HUES48 (cell line): ENCODE measurements at regions not wholly inside any gene's neighbourhood (a gene's known extent, or its start where the extent isn't known, plus 50 kb on each side); places are given as distances from the start of the nearest gene placed in this dataset.

Source experiments
- H3K27ac ChIP-seq: one replicate; pipeline ENCODE4 v1.7.0; 2013; ENCODE audit warnings: low read depth, low read length, inconsistent platforms
- H3K27me3 ChIP-seq: 2 replicates; pipeline ENCODE4 v1.6.1; 2013; ENCODE audit warnings: mild to moderate bottlenecking, low read length; ENCODE audit not compliant: control insufficient read depth, insufficient read depth
- H3K36me3 ChIP-seq: 2 replicates; pipeline ENCODE4 v1.6.1; 2013; ENCODE audit warnings: low read length; ENCODE audit not compliant: control insufficient read depth, insufficient read depth
- H3K4me1 ChIP-seq: 2 replicates; pipeline ENCODE4 v1.6.1; 2013; ENCODE audit warnings: mild to moderate bottlenecking, low read length; ENCODE audit not compliant: control insufficient read depth, insufficient read depth
- H3K4me3 ChIP-seq: 2 replicates; pipeline ENCODE4 v1.5.1; 2013; ENCODE audit warnings: mild to moderate bottlenecking, low read depth, low read length
- H3K9ac ChIP-seq: 2 replicates; pipeline ENCODE4 v1.6.1; 2013; ENCODE audit warnings: mild to moderate bottlenecking, low read depth, low read length, moderate library complexity
- H3K9me3 ChIP-seq: 2 replicates; pipeline ENCODE4 v1.6.1; 2013; ENCODE audit warnings: low read length; ENCODE audit not compliant: control insufficient read depth, insufficient read depth

DNA sequence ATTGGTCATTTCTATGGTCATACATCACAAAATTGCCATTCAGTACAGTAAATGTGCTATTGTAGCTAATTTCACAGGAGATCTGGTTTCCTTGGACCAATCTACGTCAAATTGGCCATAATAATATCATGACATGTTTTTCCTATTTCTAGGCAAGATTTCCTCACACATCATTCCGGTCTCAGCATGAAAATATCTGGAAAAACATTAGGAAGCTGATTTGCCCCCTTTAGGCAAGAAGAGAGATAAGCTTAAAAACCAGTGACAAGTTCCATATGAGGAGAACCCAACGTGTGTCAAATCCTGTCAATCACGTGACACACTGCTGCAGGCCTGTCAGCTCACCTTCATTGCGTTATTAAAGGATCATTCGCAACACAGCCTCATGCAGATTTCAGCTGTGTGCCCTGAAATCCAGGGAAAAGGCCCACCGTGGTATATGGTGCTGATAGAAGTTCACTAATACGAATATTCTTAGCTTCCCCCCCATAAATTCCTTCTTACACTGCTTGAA, 153.3 kb downstream of the ST8SIA4 start:
- no peaks in the 10 kb centered on the region for H3K27me3 ChIP-seq

GRCh38 chr5:100755435-100755834, 147.6 kb downstream of the ST8SIA4 start:
- Histone ChIP-seq H3K36me3 (no peaks in the 10 kb centered on the region), H3K9ac (no peak overlapping the region), H3K27me3 (peaks cover 39% of the 10 kb centered on the region), H3K9me3 (no peaks in the 10 kb centered on the region), H3K4me3 (no peak overlapping the region), H3K4me1 (peaks cover 25% of the 10 kb centered on the region), H3K27ac (no peak overlapping the region)

More for the DNA sequence above, 153.3 kb downstream of the ST8SIA4 start:
- H3K27ac ChIP-seq = no peak overlapping the region
- no peaks in the 10 kb centered on the region for H3K9me3 ChIP-seq
- no peaks in the 10 kb centered on the region for H3K4me1 ChIP-seq
- no peak overlapping the region for H3K4me3 ChIP-seq
- no peak overlapping the region for H3K9ac ChIP-seq
- no peaks in the 10 kb centered on the region for H3K36me3 ChIP-seq
